Body of pancreas (tissue), 4 donors: ENCODE measurements at regions not wholly inside any gene's neighbourhood (a gene's known extent, or its start where the extent isn't known, plus 50 kb on each side); places are given as distances from the start of the nearest gene placed in this dataset.

Experiments
- ATAC-seq: fragments of 150-250 bp; one replicate; pipeline ENCODE4 v1.9.1; 2016
- DNase-seq, 4 donors: peaks; one replicate each; pipeline ENCODE4 v3.0.0-alpha.2; 2019
- H3K27ac ChIP-seq, 4 donors: fragments of 200-600 bp; sonication (generic); 1 replicate in 3 of 4; 2 replicates in 1 of 4; pipeline versions ENCODE4 v1.5.1 to v1.6.1; 2016 to 2019; ENCODE audit warnings: mild to moderate bottlenecking in 1 of 4, mixed read lengths in 1 of 4, moderate library complexity in 1 of 4
- H3K27me3 ChIP-seq, 2 donors: fragments of 200-600 bp; sonication (generic); one replicate each; pipeline ENCODE4 v1.6.0; 2016; ENCODE audit warnings: mild to moderate bottlenecking in 1 of 2
- H3K36me3 ChIP-seq, 2 donors: fragments of 200-600 bp; sonication (generic); replicated peaks in 1 of 2; 2 replicates each; pipeline ENCODE4 v1.5.1; 2016; ENCODE audit warnings: low read depth in 2 of 2; ENCODE audit not compliant: insufficient read depth in 1 of 2
- H3K4me1 ChIP-seq: fragments of 200-600 bp; sonication (generic); one replicate; pipeline ENCODE4 v1.6.0; 2016
- H3K4me3 ChIP-seq, 2 donors: fragments of 200-600 bp; sonication (generic); 1 replicate in 1 of 2; 2 replicates in 1 of 2; pipeline ENCODE4 v1.5.1; 2016 to 2019
- H3K9me3 ChIP-seq, 3 donors: fragments of 200-600 bp; sonication (generic); 1 replicate in 2 of 3; 2 replicates in 1 of 3; pipeline ENCODE4 v1.5.1; 2016
- CTCF ChIP-seq, 7 experiments: fragments of 450-650 bp in 4 of 7; fragments of 200-600 bp in 3 of 7; sonication (generic) in 3 of 7; IDR thresholded peaks; one replicate each; pipeline ENCODE4 v1.5.1; 2016 to 2019; ENCODE audit warnings: antibody characterized with exemption in 7 of 7
- POLR2A ChIP-seq, 3 donors: fragments of 450-650 bp; IDR thresholded peaks; one replicate each; pipeline ENCODE4 v1.6.1; 2016; ENCODE audit warnings: antibody characterized with exemption in 3 of 3, mild to moderate bottlenecking in 2 of 3
- WGBS, 2 donors: methylation state at CpG; one replicate each; pipeline ENCODE4 v1.1.5; 2017; 5-methylcytosine and 5-hydroxymethylcytosine counted together
- intact Hi-C: fragments of 100-400 bp; cut with DNase I; formaldehyde crosslinking; loops from one replicate; pipeline ENCODE4 v1.15.1; 2023

GRCh38 chr6:115356371-115356770, 704.3 kb downstream of the FRK start:
- WGBS, 2 donors: 61 to 87% methylated on average over 1 of the region's 1 CpG
- no peaks in the 10 kb centered on the region for H3K27me3 ChIP-seq
- no peak for DNase-seq
- no peak overlapping the region for H3K27ac ChIP-seq
- H3K4me1 ChIP-seq: peaks cover 9% of the 10 kb centered on the region
- H3K9me3 ChIP-seq: no peaks in the 10 kb centered on the region
- H3K36me3 ChIP-seq: no peaks in the 10 kb centered on the region
- TF ChIP-seq CTCF (IDR thresholded peaks at IDR 0.05) (no peak), POLR2A (IDR thresholded peaks at IDR 0.05) (no peak)
- intact Hi-C loops: no loop called here
- no peak overlapping the region for H3K4me3 ChIP-seq
- ATAC-seq: no peak

GRCh38 chr6:115323001-115323400, 737.7 kb downstream of the FRK start:
- H3K27ac ChIP-seq: no peak overlapping the region
- no peaks in the 10 kb centered on the region for H3K36me3 ChIP-seq
- no peaks in the 10 kb centered on the region for H3K9me3 ChIP-seq
- no peaks in the 10 kb centered on the region for H3K4me1 ChIP-seq
- no peak for DNase-seq
- H3K4me3 ChIP-seq: no peak overlapping the region
- 48 to 70% methylated on average over 1 of the region's 1 CpG for WGBS, 2 donors
- intact Hi-C loops: no loop called here
- TF ChIP-seq POLR2A (IDR thresholded peaks at IDR 0.05) (no peak), CTCF (IDR thresholded peaks at IDR 0.05) (no peak)
- H3K27me3 ChIP-seq: no peaks in the 10 kb centered on the region
- no peak for ATAC-seq

GRCh38 chr6:115319823-115320222, 740.9 kb downstream of the FRK start:
- Histone ChIP-seq H3K9me3 (no peaks in the 10 kb centered on the region), H3K4me3 (no peak overlapping the region), H3K36me3 (no peaks in the 10 kb centered on the region), H3K27me3 (no peaks in the 10 kb centered on the region), H3K4me1 (no peaks in the 10 kb centered on the region), H3K27ac (no peak overlapping the region)
- TF ChIP-seq POLR2A (IDR thresholded peaks at IDR 0.05) (no peak), CTCF (IDR thresholded peaks at IDR 0.05) (no peak)
- WGBS, 2 donors: 70 to 79% methylated on average over 1 of the region's 1 CpG
- DNase-seq (no peak), ATAC-seq (no peak)
- intact Hi-C loops: no loop called here

GRCh38 chr6:115310156-115310555, 750.5 kb downstream of the FRK start:
- no peak overlapping the region for H3K4me3 ChIP-seq
- 89 to 92% methylated on average over 4 to 6 of the region's 6 CpGs for WGBS, 2 donors
- no peak for TF ChIP-seq CTCF (IDR thresholded peaks at IDR 0.05)
- TF ChIP-seq POLR2A (IDR thresholded peaks at IDR 0.05): no peak
- H3K9me3 ChIP-seq: no peaks in the 10 kb centered on the region
- intact Hi-C loops: no loop called here
- no peaks in the 10 kb centered on the region for H3K36me3 ChIP-seq
- ATAC-seq: no peak
- no peak for DNase-seq
- H3K4me1 ChIP-seq: no peaks in the 10 kb centered on the region
- H3K27me3 ChIP-seq: no peaks in the 10 kb centered on the region
- no peak overlapping the region for H3K27ac ChIP-seq

- H3K36me3 ChIP-seq: no peaks in the 10 kb centered on the region
- DNase-seq (no peak), ATAC-seq (no peak)
- 71 to 81% methylated on average over 4 of the region's 4 CpGs for WGBS, 2 donors
- no peaks in the 10 kb centered on the region for H3K9me3 ChIP-seq
- intact Hi-C loops: no loop called here
- H3K27me3 ChIP-seq: no peaks in the 10 kb centered on the region
- TF ChIP-seq POLR2A (IDR thresholded peaks at IDR 0.05): no peak
- no peak for TF ChIP-seq CTCF (IDR thresholded peaks at IDR 0.05)
- no peak overlapping the region for H3K27ac ChIP-seq
- no peaks in the 10 kb centered on the region for H3K4me1 ChIP-seq
- H3K4me3 ChIP-seq: no peak overlapping the region
Measured at GRCh38 chr6:115302731-115303130, 758.0 kb downstream of the FRK start.
